GM12878 (cell line): ENCODE measurements at regions not wholly inside any gene's neighbourhood (a gene's known extent, or its start where the extent isn't known, plus 50 kb on each side); places are given as distances from the start of the nearest gene placed in this dataset.

Experiments
- ATAC-seq: fragments of 200-7000 bp; cut with Tn5 transposase; 3 replicates; pipeline ENCODE4 v1.9.1; 2020; ENCODE audit warnings: mild to moderate bottlenecking, moderate library complexity
- BruUV-seq: library from RNA; stranded (reverse); fragments of 400-500 nt; replicated peaks from 2 replicates; lab custom pipeline; 2021; lab: Mats Ljungman, UMichigan
- CTCF ChIA-PET: fragments of 300-600 bp; sonication (Branson Sonifier 250); formaldehyde crosslinking; extraction: SDS; loops from one replicate; lab custom pipeline; 2021; ENCODE audit warnings: inconsistent platforms; lab: Yijun Ruan, JAX
- POLR2A ChIA-PET: fragments of 350-600 bp; formaldehyde crosslinking; extraction: SDS; loops from one replicate; lab custom pipeline; 2021; ENCODE audit warnings: inconsistent platforms; lab: Charles Lee
- RAD21 ChIA-PET: fragments of 300-600 bp; sonication (Branson Sonifier 250); formaldehyde crosslinking; loops from one replicate; lab custom pipeline; 2023; ENCODE audit warnings: antibody characterized with exemption; ENCODE audit not compliant: unreplicated experiment; lab: Charles Lee
- SMC1A ChIA-PET: fragments of 300-600 bp; sonication (Branson Sonifier 250); formaldehyde crosslinking; loops from one replicate; lab custom pipeline; 2023; ENCODE audit not compliant: unreplicated experiment, uncharacterized antibody; lab: Charles Lee
- DNase-seq: peaks from one replicate; pipeline ENCODE4 v3.0.0-alpha.2; 2011; ENCODE audit warnings: low read depth, low spot score
- FAIRE-seq: peaks from 3 replicates; lab custom pipeline; 2011; peaks lifted over from hg19 to GRCh38; lab: Jason Lieb, UNC
- H2AFZ ChIP-seq: 2 replicates; pipeline ENCODE4 v1.6.0; 2011; ENCODE audit warnings: low read depth, low read length, control low read depth; ENCODE audit not compliant: control insufficient read depth
- H3K27ac ChIP-seq: 2 replicates; pipeline ENCODE4 v1.5.1; 2011; ENCODE audit warnings: control low read depth; ENCODE audit not compliant: control insufficient read depth, insufficient read depth
- H3K27me3 ChIP-seq, 2 experiments: replicated peaks in 1 of 2; 2 replicates each; pipeline versions ENCODE4 v1.6.0 to v1.6.1; 2011; ENCODE audit warnings: low read length in 1 of 2; ENCODE audit not compliant: control insufficient read depth in 2 of 2, insufficient read depth in 2 of 2
- H3K36me3 ChIP-seq, 2 experiments: 2 replicates each; pipeline ENCODE4 v1.5.1; 2011; ENCODE audit warnings: low read length in 1 of 2; ENCODE audit not compliant: control insufficient read depth in 2 of 2, insufficient read depth in 2 of 2
- H3K4me1 ChIP-seq: 2 replicates; pipeline ENCODE4 v1.6.1; 2011; ENCODE audit warnings: mild to moderate bottlenecking, low read length, moderate library complexity, mixed read lengths; ENCODE audit not compliant: control insufficient read depth, insufficient read depth
- H3K4me2 ChIP-seq: 2 replicates; pipeline ENCODE4 v1.6.0; 2011; ENCODE audit warnings: control low read depth; ENCODE audit not compliant: control insufficient read depth, insufficient read depth
- H3K4me3 ChIP-seq: fragments of 200-600 bp; sonication (generic); 2 replicates; pipeline ENCODE4 v1.5.1; 2016
- H3K79me2 ChIP-seq: 2 replicates; pipeline ENCODE4 v1.6.0; 2011; ENCODE audit warnings: low read length; ENCODE audit not compliant: control insufficient read depth, insufficient read depth
- H3K9ac ChIP-seq: 2 replicates; pipeline ENCODE4 v1.8.0; 2011; ENCODE audit warnings: low read length, control low read depth, mixed read lengths; ENCODE audit not compliant: control insufficient read depth, insufficient read depth
- H3K9me3 ChIP-seq: replicated peaks from 3 replicates; pipeline ENCODE4 v1.5.1; 2011; ENCODE audit warnings: mild to moderate bottlenecking, low read length; ENCODE audit not compliant: control insufficient read depth, insufficient read depth
- H4K20me1 ChIP-seq: 2 replicates; pipeline ENCODE4 v1.6.0; 2011; ENCODE audit not compliant: control insufficient read depth, insufficient read depth
- ESRRA ChIP-seq: IDR thresholded peaks from 2 replicates; pipeline ENCODE4 v1.6.1; 2012; ENCODE audit warnings: mild to moderate bottlenecking, low read length, improper control_type of control experiment
- FOS ChIP-seq: IDR thresholded peaks from 3 replicates; pipeline ENCODE4 v1.6.1; 2011; ENCODE audit warnings: borderline replicate concordance; ENCODE audit not compliant: insufficient read length; ENCODE audit errors: extremely low read depth
- IKZF1 ChIP-seq: fragments of 450-650 bp; conservative IDR thresholded peaks from 2 replicates; pipeline ENCODE4 v1.6.1; 2017; ENCODE audit warnings: antibody characterized with exemption, mild to moderate bottlenecking
- JUNB ChIP-seq: IDR thresholded peaks from 2 replicates; pipeline ENCODE4 v1.6.1; 2016; ENCODE audit warnings: antibody characterized with exemption, mild to moderate bottlenecking
- NFYB ChIP-seq: IDR thresholded peaks from 2 replicates; pipeline ENCODE4 v1.6.1; 2011; ENCODE audit warnings: low read depth, mild to moderate bottlenecking, low read length, improper control_type of control experiment, moderate library complexity; ENCODE audit not compliant: insufficient read depth
- POLR2AphosphoS2 ChIP-seq: IDR thresholded peaks from 2 replicates; pipeline ENCODE4 v1.6.1; 2011; ENCODE audit warnings: low read depth, mild to moderate bottlenecking, low read length, improper control_type of control experiment, moderate library complexity
- RELA ChIP-seq: fragments of 450-650 bp; IDR thresholded peaks from 2 replicates; pipeline ENCODE4 v1.8.0; 2014; ENCODE audit warnings: borderline replicate concordance; ENCODE audit not compliant: partially characterized antibody
- TAF1 ChIP-seq: IDR thresholded peaks from 2 replicates; pipeline ENCODE4 v1.6.1; 2011; ENCODE audit warnings: mild to moderate bottlenecking, low read depth, low read length, borderline replicate concordance
- TBL1XR1 ChIP-seq: IDR thresholded peaks from 2 replicates; pipeline ENCODE4 v1.6.1; 2012; ENCODE audit warnings: low read depth, low read length, improper control_type of control experiment
- YY1 ChIP-seq: IDR thresholded peaks from 2 replicates; pipeline ENCODE4 v1.6.1; 2011; ENCODE audit warnings: low read depth, mild to moderate bottlenecking, low read length
- whole genome bisulfite sequencing: methylation state at CpG from one replicate; pipeline ENCODE4 v1.1.6; 2016; ENCODE audit warnings: low lambda C conversion rate; ENCODE audit not compliant: insufficient replicate concordance, insufficient coverage; ENCODE audit errors: missing lambda C conversion rate; 5-methylcytosine and 5-hydroxymethylcytosine counted together
- in situ Hi-C: fragments of 300-500 bp; cut with MboI; formaldehyde crosslinking; loops from 9 replicates; pipeline ENCODE4 v1.14.3; 2018; ENCODE audit warnings: mixed read lengths
- intact Hi-C: fragments of 100-400 bp; cut with micrococcal nuclease; formaldehyde crosslinking; loops from one replicate; pipeline ENCODE4 v1.14.2; 2022; ENCODE audit not compliant: unreplicated experiment
- TF ChIP-seq, protein P1 (sequence below): IDR thresholded peaks from 2 replicates; pipeline ENCODE4 v1.6.1; 2011; ENCODE audit warnings: mild to moderate bottlenecking, low read depth, low read length, moderate library complexity; ENCODE audit not compliant: insufficient replicate concordance

DNA sequence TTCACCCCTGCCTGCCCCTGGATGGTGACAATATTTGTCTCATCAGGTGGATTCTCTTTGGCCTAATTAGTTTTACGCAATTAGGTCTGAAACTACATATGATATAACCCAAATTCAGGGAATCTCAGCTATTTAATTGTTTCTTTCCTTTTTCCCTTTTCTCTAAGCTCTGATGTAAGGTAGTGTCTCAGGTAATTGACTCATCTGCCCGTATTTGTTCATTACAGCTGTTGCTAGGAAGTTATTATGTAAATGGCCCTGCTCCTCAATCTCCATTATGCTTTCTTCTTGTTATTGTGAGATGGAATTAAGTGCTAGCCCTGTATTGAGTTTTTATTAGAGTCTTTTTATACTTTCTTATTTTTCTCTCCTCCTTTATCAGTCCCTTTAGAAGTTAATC is 378.2 kb upstream of the ARID1B start:
- Histone ChIP-seq H3K4me2 (no peak overlapping the region), H3K4me3 (no peak overlapping the region), H3K27me3 (peaks cover 0 to 16% of the 10 kb centered on the region in 2 experiments; a peak in 2 of 4 replicates), H3K9ac (no peak overlapping the region), H2AFZ (no peak overlapping the region), H3K4me1 (peaks cover 27% of the 10 kb centered on the region), H4K20me1 (no peaks in the 10 kb centered on the region), H3K79me2 (no peaks in the 10 kb centered on the region), H3K36me3 (no peaks in the 10 kb centered on the region), H3K27ac (no peak overlapping the region), H3K9me3 (peaks cover 11% of the 10 kb centered on the region; the same call in 2 of the 3 replicates)
- DNase-seq (no peak), FAIRE-seq (no peak), ATAC-seq (no peak)
- CTCF ChIA-PET: no interaction called here
- intact Hi-C loops: loop anchor here (5.0 to 10.0 kb wide), 3 partner anchors 298 to 1074 kb away; partner anchors contain the start of gene ARID1B
- 30% methylated on average over 2 of the region's 2 CpGs for WGBS
- TF ChIP-seq TBL1XR1 (no peak), RELA (no peak), IKZF1 (no peak), NFYB (no peak), ESRRA (no peak), TAF1 (no peak), YY1 (no peak), FOS (no peak), POLR2AphosphoS2 (no peak), JUNB (no peak)
- TF ChIP-seq, protein P1, sequence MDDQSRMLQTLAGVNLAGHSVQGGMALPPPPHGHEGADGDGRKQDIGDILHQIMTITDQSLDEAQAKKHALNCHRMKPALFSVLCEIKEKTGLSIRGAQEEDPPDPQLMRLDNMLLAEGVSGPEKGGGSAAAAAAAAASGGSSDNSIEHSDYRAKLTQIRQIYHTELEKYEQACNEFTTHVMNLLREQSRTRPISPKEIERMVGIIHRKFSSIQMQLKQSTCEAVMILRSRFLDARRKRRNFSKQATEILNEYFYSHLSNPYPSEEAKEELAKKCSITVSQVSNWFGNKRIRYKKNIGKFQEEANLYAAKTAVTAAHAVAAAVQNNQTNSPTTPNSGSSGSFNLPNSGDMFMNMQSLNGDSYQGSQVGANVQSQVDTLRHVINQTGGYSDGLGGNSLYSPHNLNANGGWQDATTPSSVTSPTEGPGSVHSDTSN: no peak
- no TSS peak for BruUV-seq
- SMC1A ChIA-PET: no interaction called here
- in situ Hi-C loops: no loop called here
- POLR2A ChIA-PET: no interaction called here
- RAD21 ChIA-PET: no interaction called here
